ENCODE measurements at regions not wholly inside any gene's neighbourhood (a gene's known extent, or its start where the extent isn't known, plus 50 kb on each side); places are given as distances from the start of the nearest gene placed in this dataset.

DNA sequence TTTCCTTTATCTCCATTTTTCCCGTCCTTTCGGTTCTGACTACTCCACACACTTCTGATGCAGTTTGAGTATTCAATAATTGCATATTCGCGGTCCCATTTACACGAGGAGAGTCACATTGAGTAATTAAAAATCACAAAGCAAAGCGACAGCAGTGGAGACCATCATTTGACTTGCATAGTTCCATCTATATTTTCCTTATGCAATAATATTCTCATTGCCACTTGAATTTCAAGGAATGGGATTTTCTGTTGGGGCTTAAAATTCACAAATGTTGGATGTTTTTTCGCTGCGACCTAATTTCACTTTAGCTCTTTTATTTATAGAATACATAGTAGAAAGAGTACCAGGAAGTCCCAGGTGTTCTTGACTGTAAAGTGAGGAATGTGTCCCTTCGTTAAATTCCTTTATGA, 186.8 kb downstream of the ZEB2 start:
- DNase-seq (ENCODE audit: low spot score) = no peak
- intact Hi-C loops (cut with DNase I) = loop anchor here (2.0 to 5.0 kb wide), 3 partner anchors 59 to 664 kb away; no protein-coding TSS in a partner anchor

DNA sequence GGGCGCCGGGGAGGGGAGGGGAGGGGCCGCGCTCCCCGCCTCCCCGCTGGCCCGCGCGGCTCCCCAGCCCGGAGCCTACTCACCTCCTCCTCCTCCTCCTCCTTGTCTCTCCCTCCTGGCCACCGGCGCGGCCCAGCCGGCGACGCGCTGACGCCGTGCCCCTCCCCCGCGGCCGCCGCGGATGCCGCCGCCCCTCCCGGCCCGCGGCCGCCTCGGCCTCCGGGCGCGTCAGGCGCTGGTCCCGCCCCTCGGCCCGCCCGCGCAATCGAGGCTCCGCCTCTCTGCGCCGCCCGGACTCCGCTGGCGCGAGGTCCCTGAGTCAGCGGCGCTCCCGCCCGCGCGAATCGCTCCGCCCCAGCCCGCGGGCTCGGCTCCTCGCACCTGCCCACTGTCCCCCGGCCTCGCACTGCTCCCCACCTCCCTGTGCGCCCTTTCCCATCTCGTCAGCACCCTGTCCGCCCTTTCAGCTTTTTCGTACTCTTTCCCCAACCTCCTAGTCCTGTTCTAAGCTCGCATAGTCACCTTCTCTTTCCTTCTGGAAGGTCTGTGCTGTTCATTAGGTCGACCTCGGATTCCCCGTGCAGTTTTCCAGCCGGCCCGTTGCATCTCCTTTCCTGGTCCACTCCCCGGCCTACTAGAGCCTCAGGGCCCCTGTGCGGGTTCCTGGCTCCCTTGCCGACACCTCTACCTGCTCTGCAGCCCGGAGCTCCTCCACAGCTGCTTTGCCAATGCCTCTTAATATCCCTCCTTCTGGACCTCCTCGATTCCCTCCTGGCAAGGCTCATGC, 187.4 kb downstream of the ZEB2 start:
- DNase-seq (ENCODE audit: low spot score) = peak; percentile 96
- intact Hi-C loops (cut with DNase I) = loop anchor here (2.0 to 5.0 kb wide), 3 partner anchors 60 to 665 kb away; no protein-coding TSS in a partner anchor

DNA sequence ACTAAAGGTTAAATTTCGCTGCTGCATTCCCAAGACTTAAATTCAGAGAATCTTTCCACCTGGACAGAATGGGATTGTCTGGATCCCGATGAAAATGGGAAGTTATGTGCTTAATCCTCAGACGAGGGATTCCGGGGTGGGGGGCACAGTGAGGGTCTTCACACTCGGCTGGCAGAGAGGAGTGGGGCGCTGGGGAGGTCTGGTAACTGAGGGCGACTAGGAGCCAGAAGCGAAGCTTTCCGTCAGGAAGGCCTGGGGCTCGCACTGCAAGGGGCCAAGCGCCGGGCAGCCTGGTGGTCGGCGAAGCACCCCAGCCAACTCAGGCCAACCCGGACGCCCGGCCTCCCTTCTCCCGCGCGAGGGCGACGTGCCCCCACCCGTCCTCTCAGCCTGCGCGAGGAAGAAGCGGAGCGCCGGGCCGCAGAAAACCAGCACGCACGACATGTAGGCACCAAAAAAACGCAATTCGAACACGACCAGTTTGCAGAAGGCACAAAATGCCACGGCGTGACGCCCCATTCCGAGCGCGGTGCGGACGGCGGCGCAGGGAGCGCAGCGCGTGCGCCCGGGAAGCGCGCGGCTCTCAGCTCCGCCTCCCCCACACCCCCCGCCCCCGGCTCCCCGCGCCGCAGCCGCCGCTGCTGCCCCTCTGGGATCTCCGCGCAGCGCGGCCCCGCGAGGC, 188.1 kb downstream of the ZEB2 start:
- DNase-seq (ENCODE audit: low spot score) = peak; percentile 89
- intact Hi-C loops (cut with DNase I) = loop anchor here (2.0 to 5.0 kb wide), 3 partner anchors 60 to 665 kb away; no protein-coding TSS in a partner anchor

DNA sequence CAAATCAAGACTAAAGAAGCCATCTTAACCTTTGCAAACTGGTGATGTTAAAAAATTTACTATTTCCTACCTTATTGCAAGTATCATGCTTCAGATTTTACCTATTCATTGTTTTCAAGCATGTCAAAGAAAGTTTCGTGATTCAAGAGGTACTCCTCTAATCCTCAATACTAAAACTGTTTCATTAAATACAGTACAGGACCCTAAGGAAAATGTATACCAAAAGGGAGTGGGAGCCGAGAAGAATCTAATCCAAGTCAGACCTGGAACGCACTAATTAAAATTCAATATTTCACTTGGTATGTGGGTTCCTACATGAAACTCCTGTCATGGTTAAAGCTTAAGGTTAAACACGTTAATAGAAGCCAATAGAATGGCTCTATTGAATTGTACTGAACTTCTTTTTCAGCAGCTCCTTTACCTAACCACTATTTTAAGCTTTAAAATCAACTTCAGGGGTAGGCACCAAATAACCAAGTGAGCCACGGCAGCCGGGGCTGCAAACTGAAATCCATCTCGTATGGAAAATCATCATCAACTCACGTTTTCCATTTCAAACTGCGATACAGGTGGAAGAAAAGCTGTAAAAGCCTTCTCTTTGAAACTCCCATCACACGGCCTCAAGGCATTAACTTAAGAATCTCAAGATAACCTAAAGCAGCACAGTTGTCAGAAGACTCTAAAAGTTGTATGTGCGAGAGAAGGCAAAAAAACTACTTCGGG, 188.8 kb downstream of the ZEB2 start:
- intact Hi-C loops (cut with DNase I) = loop anchor here (5.0 kb wide), 2 partner anchors 61 to 666 kb away; no protein-coding TSS in a partner anchor
- no peak for DNase-seq (ENCODE audit: low spot score)

DNA sequence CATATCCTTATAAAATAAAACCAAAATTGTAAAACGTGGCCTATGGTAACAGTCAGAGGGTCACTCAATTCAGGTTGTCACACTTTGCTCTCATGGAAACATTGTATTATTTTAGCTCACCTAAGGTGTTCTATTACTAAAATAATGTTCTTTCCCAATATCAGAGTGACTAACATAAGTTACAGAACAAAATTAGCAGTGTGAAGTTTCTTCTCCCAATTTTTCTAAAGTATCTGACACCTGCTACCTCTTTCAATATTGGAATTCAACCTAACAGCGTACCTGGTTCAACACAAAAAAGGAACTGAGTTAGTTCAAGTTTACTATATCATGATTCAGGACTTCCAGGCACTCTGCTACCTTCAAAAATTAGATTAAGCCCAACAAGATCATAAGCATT, 190.4 kb downstream of the ZEB2 start:
- intact Hi-C loops (cut with DNase I) = no loop called here

DNA sequence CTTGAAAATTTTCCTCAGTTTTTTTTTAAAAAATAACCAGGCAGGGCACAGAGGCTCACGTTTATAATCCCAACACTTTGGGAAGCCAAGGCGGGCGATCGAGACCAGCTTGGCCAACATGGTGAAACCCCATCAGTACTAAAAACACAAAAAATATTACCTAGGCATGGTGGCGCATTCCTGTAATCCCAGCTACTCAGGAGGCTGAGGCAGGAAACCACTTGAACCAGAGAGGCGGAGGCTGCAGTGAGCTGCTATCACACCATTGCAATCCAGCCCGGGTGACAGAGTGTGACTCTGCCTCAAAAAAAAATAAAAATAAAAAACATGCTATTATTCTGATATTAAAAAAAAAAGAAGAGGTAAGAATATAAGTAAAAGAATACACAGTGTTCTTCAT, 191.0 kb downstream of the ZEB2 start:
- intact Hi-C loops (cut with DNase I) = no loop called here
- no peak for DNase-seq (ENCODE audit: low spot score)

More for the DNA sequence above, 190.4 kb downstream of the ZEB2 start:
- no peak for DNase-seq (ENCODE audit: low spot score)

DNA sequence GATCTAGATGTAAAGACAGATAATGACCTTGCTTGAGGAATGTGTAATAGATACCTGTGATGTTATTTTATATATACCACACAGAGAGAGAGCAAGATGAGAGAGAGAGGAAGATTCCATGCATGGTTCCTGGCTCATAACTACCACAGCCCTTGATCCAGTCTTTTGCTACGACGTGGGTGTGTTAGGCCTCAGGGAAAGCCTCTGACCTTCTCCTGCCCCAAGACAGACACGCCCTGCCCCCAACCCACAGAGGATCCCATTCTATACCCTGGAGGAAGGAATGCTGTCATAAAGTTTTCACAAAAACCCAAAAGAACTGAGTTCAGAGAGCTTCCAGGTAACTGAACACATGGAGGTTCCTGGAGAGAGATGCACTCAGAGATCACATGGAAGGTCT, 193.1 kb downstream of the ZEB2 start:
- intact Hi-C loops (cut with DNase I) = no loop called here

DNA sequence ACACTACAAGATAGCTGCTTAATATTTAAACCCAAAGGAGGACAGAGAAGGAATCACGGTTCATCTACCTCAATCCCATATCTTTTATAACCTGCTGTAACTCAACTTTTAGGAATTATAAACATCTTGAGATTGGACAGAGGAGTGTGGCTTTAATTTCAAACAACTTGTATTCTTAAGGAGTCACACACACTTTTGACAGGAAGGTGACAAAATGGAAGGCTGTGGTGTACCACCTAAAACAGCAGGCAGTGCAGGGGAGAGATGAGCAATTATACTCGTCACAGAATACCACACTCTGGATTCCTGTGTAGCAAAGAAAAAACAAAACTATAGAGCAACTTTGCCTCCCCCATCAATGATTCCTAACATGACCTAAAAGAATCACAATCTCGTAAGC, 194.8 kb downstream of the ZEB2 start:
- DNase-seq (ENCODE audit: low spot score) = no peak
- intact Hi-C loops (cut with DNase I) = no loop called here

More for the DNA sequence above, 193.1 kb downstream of the ZEB2 start:
- no peak for DNase-seq (ENCODE audit: low spot score)

DNA sequence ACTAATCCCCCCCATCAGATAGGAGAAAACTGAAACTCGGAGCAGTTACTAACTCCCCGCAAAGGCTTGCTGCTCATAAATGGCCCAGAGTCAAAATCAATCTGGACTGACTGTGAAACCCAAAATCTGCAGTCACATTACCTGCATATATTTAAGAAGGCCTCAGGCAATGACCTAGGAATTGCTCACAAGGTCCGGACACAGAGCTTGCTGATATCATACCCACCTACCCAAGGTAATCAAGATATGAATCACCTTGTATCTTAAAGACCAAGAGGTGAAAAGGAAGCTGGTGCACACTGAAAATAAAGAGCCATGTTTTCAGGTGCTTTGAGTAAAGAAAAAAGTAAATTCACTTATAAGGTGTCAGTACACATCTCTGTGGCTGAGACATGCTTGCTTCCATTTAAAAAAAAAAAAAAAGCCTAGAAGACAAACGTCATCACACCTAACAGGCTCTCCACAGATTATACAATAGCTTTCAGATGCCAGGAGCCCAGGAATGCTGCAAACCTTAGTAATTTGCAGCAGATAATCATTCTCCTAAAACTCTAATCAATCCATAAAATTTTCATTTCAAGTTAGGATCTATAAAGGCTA, 195.4 kb downstream of the ZEB2 start:
- intact Hi-C loops (cut with DNase I) = no loop called here
- DNase-seq (ENCODE audit: low spot score) = no peak

DNA sequence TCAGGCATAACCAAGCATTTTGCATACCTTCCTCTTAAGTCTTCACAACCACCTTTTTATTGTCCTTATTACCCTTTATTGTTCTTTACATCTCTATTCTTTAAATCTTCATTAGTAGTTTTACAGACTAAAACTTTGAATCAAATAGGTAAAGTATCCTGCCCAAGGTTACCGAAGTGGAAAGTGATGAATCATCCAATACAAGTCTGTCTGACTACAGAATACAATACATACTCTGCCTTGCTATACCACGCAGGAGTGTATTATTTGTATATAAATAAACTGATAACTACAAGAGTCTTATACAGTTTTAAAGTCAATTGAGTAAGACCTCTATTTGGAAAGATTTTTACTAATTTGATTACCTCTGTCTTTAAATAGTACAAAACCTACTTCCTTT, 196.0 kb downstream of the ZEB2 start:
- intact Hi-C loops (cut with DNase I) = no loop called here
- no peak for DNase-seq (ENCODE audit: low spot score)

DNA sequence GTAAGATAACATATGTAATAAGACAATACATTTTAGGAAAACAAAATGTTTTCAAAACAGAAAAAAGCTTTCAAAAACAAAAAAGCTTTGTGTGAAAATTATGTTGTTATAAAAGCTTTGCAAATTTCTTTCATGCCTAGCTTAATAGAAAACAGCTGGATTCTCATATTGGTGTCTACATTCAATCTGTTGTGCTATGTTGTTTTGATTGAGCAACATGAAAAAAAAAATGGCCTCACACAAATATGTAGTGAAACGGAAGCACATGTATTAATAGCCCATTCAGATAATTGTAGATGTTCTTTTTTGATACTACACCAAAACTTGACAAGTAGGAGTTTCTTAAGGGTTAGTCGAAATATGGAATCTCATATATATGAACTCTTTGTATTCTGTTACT, 197.5 kb downstream of the ZEB2 start:
- intact Hi-C loops (cut with DNase I) = no loop called here
- DNase-seq (ENCODE audit: low spot score) = no peak

DNA sequence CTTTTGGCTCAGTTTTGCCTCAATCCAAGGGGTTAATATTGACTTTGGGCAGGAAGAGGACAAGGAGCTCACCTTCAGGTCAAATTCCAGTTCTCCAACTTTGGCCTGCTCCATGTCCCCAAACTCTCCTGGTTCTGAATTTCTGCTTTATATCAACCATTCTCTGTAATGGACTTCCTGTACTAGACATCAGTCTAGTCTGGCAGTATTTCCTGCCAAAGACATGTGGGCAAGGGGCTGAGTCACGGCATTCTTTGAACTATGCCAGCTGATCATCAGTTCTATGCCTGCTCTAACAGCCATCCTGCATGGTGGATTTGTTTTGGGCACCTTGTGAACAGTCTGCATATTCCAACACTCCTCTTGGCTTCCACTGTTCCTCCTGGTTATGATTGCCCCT, 199.4 kb downstream of the ZEB2 start:
- DNase-seq (ENCODE audit: low spot score) = no peak
- intact Hi-C loops (cut with DNase I) = no loop called here

DNA sequence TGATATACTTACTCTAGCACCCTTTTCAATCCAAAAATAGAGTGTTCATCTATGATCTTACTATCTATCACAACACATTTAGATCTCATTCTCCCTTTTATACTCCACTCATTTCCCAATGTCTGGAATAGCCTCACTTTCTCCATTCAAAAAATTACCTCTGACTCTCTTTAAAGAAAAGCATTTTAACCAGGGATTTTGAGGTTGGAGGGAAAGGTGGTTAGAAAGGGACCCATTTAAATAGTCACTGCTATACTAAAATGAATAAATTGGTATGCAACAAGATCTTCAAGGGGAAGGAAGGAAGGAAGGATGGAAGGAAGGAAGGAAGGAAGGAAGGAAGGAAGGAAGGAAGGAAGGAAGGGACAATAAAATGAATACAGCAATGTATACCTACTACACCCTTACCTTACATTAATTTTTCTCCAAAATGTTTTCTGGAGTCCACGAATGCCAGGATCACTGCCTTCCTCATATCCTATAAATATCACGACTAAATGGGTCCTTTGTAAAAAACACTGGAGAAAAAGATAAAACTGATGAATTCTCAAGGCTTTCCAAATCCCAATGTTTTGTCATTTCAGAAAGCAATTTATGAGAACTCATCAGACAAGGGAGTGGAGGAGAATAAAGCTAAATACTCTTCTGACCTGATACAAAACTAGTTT, 202.7 kb downstream of the ZEB2 start:
- intact Hi-C loops (cut with DNase I) = no loop called here
- no peak for DNase-seq (ENCODE audit: low spot score)

DNA sequence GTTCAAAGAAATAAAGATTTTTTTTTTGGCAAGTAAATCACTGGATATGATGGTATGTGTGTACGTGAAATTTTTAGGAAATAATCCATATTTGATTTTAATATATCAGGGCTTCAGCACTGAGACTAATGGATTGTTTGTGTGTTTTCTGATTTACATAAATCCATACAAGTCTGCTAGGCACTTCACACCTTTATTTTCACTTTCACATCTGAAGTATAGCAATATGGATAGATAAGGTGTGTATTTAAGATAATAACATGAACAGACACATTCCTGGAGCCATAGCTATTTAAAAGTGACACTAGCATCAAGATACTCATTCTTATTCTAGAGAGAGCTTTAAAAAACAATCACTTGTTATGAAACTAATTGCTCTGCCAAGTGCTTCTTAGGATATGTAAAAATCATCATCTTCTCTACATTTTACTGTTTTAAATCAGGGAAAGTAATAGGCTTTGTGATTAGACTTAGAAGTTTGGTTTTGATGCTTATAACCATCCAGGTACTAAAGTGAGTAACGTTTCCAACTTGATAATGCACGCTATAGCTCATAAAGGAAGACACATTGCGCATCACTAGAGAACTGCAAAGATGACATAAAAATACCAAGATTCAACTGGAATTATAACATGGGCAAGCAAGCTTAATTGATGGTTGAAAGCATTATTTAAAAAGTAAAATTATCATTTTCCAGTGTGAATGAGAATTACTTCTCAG, 208.9 kb downstream of the ZEB2 start:
- DNase-seq (ENCODE audit: low spot score) = no peak
- intact Hi-C loops (cut with DNase I) = no loop called here

DNA sequence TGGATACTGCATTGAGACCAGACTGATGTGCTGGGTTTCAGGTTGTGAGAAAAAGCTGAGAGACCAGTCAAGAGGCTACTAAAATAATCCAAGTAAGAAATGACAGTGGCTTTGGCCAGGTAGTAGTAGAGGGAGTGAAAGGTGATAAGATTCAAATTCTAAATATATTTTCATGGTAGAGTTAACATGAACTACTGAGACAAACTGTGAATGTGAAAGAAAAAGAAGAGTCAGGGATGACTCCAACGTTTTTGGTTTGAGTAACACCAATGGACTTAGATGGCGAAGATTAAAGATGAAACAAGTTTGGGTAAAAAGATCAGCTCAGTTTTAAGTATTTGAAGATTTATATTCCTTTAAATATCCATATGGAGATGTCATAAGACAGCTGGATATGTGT, 209.4 kb downstream of the ZEB2 start:
- DNase-seq (ENCODE audit: low spot score) = no peak
- intact Hi-C loops (cut with DNase I) = no loop called here

DNA sequence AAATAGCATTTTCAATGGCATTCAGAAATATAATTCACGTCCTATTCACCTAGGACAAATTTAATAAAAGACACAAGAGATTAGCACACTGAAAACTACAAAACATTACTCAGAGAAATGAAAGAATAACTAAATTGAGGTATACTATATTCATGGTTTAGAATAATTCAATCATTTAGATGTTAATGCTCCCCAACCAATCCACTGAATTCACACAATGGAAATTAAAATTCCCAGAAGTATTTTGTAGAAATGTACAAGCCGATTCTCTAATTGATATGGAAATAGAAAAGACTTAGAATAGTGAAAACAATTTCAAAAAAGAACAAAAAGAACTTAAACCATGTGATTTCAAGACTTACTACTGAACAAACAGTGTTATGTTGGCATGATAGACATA, 212.2 kb downstream of the ZEB2 start:
- no peak for DNase-seq (ENCODE audit: low spot score)
- intact Hi-C loops (cut with DNase I) = no loop called here

DNA sequence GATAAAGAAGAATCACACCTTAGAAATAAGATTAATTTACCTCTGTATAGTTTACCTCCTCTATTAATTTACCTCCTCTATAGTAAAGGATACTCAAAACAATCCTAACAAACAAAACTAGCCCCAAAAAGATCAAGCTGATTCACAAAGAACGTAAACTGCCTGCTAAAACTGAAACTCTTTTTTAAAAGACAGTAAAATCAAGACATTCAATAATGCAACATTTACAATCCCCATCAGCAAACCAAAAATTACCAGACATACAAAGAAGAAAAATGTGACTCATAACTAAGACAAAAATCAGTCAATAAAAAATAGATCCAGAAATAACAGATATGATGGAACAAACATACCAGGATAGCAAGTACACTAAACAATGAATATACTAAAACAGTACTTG, 215.7 kb downstream of the ZEB2 start:
- DNase-seq (ENCODE audit: low spot score) = no peak
- intact Hi-C loops (cut with DNase I) = no loop called here

DNA sequence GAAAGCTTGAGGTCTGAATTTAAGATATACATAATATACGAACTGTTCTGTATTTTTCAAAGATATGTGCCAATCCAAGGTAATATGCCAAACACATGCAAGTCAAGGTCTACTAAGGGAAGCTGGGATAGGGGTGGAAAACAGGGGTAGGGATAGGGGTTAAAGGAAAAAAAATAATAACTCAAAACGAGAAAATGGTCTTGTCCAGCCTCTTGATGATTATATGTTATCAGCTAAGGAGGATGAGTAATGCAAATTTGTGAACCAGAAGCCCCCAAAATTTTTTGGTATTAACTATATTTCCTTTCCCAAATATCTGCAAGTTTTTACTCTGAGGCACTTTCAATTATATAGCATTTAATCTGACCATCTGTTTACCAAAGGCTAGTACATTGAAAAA, 219.3 kb downstream of the ZEB2 start:
- DNase-seq (ENCODE audit: low spot score) = no peak
- intact Hi-C loops (cut with DNase I) = no loop called here

DNA sequence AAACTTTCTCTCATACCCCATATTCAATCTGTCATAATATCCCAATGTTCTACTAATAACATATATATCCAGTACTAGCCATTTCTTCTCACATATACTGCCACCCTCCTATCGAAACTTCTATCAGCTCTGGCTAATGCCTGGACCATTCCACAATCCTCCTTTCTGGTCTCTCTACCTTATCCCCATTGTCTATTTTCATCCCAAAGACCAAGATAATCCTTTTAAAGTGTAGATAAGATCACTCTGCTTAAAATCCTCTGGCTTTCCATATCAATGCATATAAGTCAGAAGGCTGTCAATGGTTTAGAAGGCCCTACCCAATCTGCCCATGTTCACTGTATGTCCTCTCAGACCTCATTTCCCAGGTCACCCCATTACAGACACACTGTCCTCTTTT, 229.6 kb downstream of the ZEB2 start:
- no peak for DNase-seq (ENCODE audit: low spot score)
- intact Hi-C loops (cut with DNase I) = no loop called here
